GM19035 (cell line): ENCODE measurements at regions not wholly inside any gene's neighbourhood (a gene's known extent, or its start where the extent isn't known, plus 50 kb on each side); places are given as distances from the start of the nearest gene placed in this dataset.
"Not testable (repeated sequence)": the region's sequence is repeated elsewhere in the genome, so short reads cannot be mapped to it uniquely, and the experiment has no call there.

Experiments used
- ATAC-seq: cut with Tn5 transposase; IDR thresholded peaks from one replicate; pipeline ENCODE4 v1.9.1; 2021; ENCODE audit not compliant: unreplicated experiment

GRCh38 chrX:46178763-46179162 lies 366.5 kb downstream of the ZNF674 start:
- ATAC-seq: no peak

GRCh38 chrX:46173159-46173558 lies 372.1 kb downstream of the ZNF674 start:
- ATAC-seq: no peak

GRCh38 chrX:46171457-46171856 lies 373.8 kb downstream of the ZNF674 start:
- ATAC-seq: not testable (repeated sequence)

GRCh38 chrX:46169808-46170207 lies 375.4 kb downstream of the ZNF674 start:
- ATAC-seq: no peak

- ATAC-seq: no peak
Observed at GRCh38 chrX:46168254-46168653, 377.0 kb downstream of the ZNF674 start.

- ATAC-seq: no peak
Observed at GRCh38 chrX:46165866-46166265, 379.4 kb downstream of the ZNF674 start.

- ATAC-seq: no peak
Observed at GRCh38 chrX:46165411-46165810, 379.8 kb downstream of the ZNF674 start.

GRCh38 chrX:46152756-46153155 lies 392.5 kb downstream of the ZNF674 start:
- no peak for ATAC-seq

- ATAC-seq: not testable (repeated sequence)
Observed at GRCh38 chrX:46151332-46151731, 393.9 kb downstream of the ZNF674 start.

GRCh38 chrX:46144566-46144965 lies 400.7 kb downstream of the ZNF674 start:
- no peak for ATAC-seq

GRCh38 chrX:46140272-46140671 lies 404.9 kb downstream of the ZNF674 start:
- ATAC-seq: no peak

- ATAC-seq: no peak
Observed at GRCh38 chrX:46130247-46130646, 415.0 kb downstream of the ZNF674 start.

GRCh38 chrX:46125111-46125510 lies 420.1 kb downstream of the ZNF674 start:
- ATAC-seq: no peak

- ATAC-seq: no peak
Observed at GRCh38 chrX:46117234-46117633, 428.0 kb downstream of the ZNF674 start.

GRCh38 chrX:46087310-46087709 lies 457.9 kb downstream of the ZNF674 start:
- not testable (repeated sequence) for ATAC-seq

GRCh38 chrX:46080121-46080520 lies 465.1 kb downstream of the ZNF674 start:
- ATAC-seq: not testable (repeated sequence)

GRCh38 chrX:46072791-46073190 lies 472.4 kb downstream of the ZNF674 start:
- no peak for ATAC-seq

GRCh38 chrX:46072372-46072771 lies 472.8 kb downstream of the ZNF674 start:
- no peak for ATAC-seq

GRCh38 chrX:46070421-46070820 lies 474.8 kb downstream of the ZNF674 start:
- ATAC-seq: no peak

- no peak for ATAC-seq
Observed at GRCh38 chrX:46059316-46059715, 485.9 kb downstream of the ZNF674 start.

GRCh38 chrX:46044486-46044885 lies 500.7 kb downstream of the ZNF674 start:
- no peak for ATAC-seq

GRCh38 chrX:46040001-46040400 lies 505.2 kb downstream of the ZNF674 start:
- no peak for ATAC-seq

GRCh38 chrX:46039526-46039925 lies 505.7 kb downstream of the ZNF674 start:
- no peak for ATAC-seq

GRCh38 chrX:46036508-46036907 lies 508.7 kb downstream of the ZNF674 start:
- ATAC-seq: no peak
